NOMO-1 (cell line): ENCODE measurements at regions not wholly inside any gene's neighbourhood (a gene's known extent, or its start where the extent isn't known, plus 50 kb on each side); places are given as distances from the start of the nearest gene placed in this dataset.

Experiments
- DNase-seq, 2 experiments: peaks; one replicate each; lab custom pipeline; 2025; ENCODE audit not compliant: unreplicated experiment in 2 of 2; lab: John Stamatoyannopoulos, UW

GRCh38 chr11:116536416-116536815, 236.4 kb downstream of the BUD13 start:
- no peak for DNase-seq

- DNase-seq = no peak
Observed at GRCh38 chr11:116535994-116536393, 236.8 kb downstream of the BUD13 start.

DNA sequence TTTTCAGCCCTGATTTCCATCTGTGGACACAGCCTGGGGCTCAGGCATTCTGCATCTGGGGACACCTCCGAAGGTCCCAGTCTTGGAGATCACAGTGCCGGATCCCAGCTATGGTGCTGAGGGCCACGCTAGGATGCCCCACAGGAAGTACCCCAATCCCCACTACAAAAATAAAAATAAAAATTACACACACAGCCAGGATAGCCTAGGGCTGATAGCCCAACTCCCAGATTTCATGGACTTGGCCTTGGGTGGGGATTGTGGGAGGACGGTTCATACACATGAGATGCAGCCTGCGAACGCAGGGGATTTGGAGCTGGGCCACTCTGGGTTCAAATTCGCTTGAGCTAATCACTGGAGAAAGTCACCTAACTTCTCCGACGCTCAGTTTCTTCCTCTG, 237.7 kb downstream of the BUD13 start:
- no peak for DNase-seq

DNA sequence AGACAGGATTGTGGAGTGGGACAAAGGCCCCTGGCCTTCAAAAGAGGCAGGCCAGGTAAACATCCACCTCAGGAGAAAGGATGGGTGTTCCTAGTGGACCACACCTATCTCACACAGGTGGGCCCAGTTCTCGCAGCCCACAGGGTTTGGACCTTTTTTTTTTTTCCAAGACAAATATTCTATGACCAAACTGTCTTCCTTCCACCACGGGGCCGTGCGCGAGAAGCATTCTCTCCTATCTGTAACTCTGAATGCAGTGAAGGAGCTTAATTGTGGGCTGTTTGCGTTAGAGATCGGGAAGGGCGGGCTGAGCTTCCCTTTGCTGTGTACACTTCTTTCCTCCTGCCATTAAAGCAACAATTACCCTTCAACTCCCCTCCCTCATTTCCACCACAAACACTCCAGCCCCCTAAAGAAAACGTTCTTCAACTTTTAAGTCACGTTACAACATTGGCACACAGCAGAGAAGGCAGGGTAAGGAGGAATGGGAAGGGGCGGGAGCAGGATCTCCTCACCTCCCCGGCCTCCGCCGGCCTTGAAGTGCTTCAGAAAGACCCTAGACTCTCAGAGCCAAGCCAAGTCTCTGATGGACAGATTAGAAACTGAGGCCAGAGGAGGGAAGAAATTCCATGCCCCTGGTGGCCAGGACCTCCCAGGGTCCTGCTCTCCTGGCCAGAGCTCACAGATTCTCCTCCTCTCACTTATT, 238.4 kb downstream of the BUD13 start:
- no peak for DNase-seq

DNA sequence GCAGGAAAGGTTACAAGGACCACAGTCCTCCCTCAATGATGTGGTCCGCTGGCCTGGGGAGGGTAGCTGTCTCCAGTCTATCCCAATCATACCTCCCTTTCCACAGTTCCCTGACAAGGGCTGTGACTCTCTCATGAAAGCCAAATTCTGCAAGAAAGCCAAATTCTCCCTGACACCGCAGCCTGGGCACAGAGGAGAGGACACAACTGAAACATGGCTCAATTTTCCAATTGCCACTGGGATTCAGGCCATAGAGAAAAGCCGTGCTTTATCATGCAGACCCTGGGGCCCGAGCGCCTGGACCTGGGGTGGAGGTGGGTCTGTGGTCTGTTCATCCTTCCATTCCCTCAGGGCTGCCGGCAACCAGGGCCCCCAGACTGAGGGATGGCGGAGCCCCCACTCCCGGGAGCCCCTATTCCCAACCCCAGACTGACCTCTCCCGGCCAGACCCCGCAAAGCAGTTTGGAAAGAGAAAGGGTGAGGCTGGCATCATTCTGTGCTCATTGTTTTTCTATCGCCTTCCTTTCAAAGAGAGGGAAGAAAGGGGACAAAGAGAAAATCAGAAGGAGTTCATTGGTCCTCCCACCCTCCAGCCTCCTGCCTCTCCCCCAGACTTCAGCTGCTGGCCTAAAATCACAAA, 239.5 kb downstream of the BUD13 start:
- no peak for DNase-seq

- DNase-seq = no peak
Observed at GRCh38 chr11:116532066-116532465, 240.7 kb downstream of the BUD13 start.

DNA sequence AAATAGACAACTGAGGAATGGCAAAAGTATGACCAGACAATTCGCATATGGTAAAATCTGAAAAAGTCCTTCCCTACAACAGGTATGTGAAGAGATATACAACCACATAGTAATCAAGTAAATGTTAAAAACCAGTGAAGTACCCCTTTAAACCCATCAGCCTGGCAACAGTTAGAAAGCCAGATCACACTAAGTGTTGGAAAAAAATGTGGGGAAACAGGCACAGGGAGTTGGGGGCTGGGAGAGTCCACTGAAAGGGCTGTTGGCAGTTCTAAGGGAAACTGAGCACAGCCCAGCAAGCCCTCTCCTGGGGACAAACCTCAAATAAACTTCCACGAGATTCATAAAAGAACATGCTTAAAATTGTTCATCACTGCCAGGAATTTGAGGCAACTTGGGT, 242.1 kb downstream of the BUD13 start:
- no peak for DNase-seq

- no peak for DNase-seq
Observed at GRCh38 chr11:116529271-116529670, 243.5 kb downstream of the BUD13 start.

GRCh38 chr11:116527180-116527991, 245.4 kb downstream of the BUD13 start:
- no peak for DNase-seq

DNA sequence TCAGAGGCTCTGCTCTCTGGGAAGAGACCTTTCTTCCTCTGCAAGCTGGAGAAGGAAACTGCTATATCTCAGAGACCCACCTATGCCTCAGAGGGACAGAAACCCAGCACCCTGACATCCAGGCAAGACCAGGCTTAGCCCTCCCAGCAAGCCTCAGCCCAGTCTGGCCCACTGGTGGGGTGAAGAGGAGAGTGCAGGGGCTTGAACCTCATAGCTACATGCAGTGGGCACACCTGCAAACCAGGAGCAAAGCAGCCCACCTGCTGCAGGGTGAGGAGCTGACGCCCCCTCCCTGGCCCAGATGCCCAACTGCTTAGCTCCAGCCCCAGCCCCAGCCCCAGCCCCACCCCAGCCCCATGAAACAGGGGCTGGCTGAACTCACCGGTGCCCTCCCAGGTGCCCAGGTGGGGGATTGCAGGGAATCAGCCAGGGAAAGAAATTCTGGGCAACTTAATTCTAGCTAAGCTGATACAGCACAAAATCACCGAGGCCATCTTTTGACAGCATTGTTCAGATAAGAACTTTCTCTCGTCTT, 246.8 kb downstream of the BUD13 start:
- no peak for DNase-seq

DNA sequence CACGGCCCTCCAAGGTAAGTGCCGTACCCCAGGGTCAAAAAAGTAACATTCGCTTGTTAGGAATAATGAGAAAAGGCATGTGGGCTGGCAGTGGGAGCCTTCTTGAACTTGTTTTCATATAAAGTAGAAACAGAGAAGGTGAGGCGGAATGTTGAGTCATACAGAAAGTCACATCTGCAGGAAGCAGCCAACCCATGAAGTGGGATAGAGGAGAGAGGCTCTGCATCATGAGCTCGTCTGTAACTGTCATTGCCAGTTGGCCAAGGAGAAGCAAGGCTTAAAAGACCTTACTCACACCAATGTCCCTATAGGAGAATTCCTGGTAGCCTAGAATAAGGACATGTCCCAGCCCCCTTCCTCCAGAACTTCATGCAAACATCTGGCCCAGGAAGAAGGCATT, 253.3 kb downstream of the BUD13 start:
- DNase-seq = no peak

GRCh38 chr11:116518141-116518540, 254.6 kb downstream of the BUD13 start:
- DNase-seq = no peak

GRCh38 chr11:116517584-116517983, 255.2 kb downstream of the BUD13 start:
- no peak for DNase-seq

DNA sequence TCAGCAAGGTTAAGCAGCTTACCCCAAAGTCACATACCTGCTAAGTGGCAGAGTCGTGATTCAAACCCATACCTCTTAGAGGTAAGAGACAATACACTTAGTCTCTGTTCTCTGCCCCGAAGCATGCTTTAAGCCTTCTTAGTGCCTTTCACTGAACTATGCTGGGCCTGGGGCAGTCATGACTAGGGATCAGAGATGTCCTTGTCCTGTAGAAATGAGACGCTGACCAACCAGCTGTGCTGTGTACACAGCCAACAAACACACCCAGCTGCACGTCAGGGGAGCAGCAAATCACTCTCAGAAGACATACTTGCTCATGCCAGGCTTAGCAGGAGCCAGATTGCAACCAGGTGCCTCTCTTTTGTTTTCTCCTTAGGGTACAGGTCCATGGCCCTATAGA, 255.7 kb downstream of the BUD13 start:
- DNase-seq = no peak

DNA sequence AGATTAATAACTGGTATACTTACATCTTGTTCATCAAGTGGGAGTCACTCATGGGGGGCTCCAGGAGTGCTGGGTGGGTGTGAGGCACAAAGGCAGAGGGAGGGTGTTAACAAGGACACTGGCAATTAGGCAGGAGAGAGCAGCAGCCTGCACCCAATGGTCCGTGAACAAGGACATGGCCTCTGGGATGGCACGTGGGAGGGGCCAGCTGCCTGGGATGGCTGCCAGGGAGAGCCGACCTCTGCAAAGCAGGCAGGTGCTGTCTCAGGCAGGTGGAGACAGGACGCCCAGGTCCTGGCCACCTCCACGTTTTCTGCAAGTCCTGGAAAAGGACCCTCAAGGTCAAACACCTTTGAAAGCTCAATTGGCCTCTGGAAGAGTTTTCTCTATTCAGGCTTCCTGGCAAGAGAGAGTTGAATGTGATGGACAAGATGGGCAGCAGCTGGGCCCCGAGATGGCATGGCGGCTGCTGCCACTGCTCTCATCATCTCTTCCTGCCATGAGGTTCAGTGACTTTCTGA, 257.1 kb downstream of the BUD13 start:
- DNase-seq = no peak

DNA sequence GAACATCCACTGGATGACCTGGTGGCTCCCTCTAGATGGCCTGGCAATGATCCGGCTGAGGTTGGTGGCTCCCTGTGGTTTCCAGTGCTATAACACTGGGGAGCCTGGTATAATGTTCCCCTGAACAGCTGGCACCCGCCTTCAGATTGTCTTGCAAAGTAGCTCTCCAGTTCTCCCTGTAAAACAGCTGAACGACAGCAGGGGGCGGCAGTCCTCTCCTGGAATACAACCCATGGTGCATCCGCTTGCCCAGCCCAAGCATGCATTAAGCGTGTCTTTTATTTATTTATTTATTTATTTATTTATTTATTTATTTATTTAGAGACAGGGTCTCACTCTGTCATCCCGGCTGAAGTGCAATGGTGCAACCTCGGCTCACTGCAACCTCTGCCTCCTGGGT, 258.9 kb downstream of the BUD13 start:
- DNase-seq = no peak

DNA sequence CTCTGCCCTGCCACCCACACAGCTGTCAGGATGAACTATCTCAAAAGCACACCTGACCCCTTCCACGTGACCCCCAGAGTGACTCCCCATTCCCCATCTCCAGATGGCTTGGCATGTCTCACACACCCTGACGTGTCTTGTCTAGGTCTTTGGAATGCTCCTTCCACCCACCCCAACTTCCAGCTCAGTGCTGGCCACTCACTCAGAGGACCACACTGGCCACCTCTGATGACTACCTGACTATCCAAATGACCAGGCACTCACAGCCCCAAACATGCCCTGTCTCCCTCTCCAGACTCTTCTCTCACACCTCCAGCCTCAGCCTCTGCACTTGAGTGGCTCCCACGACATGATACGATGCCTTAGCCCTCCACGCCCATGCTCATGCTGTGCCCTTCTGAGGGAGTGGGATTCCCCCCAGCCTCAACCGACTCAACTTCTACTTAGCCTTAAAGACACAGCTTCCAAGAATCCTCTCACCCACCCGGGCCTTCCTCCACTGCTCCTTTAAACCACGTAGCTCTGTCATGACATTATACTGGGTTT, 259.4 kb downstream of the BUD13 start:
- no peak for DNase-seq

DNA sequence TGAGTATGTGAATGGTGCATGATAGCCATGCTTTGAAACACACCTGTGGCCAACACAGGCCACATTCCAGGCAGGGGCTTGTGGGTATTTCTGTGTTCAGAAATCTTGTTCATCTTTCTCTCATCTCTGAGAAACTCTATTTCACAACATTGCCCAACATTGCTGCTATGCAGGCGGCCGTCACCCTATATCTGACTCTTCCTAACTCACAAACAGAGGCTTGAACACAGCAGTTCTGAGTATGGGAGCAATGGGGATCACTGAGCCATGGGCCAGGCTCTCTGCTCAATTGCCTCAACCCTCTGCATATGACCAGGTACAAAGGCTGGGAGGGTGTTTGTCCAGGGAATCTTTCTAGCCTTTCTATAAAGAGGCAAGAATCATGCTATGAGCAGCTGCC, 259.9 kb downstream of the BUD13 start:
- DNase-seq = no peak

- DNase-seq = no peak
Observed at GRCh38 chr11:116511684-116512083, 261.1 kb downstream of the BUD13 start.

GRCh38 chr11:116510886-116511650, 261.7 kb downstream of the BUD13 start:
- DNase-seq = no peak
